PC-9 (cell line): ENCODE measurements at regions not wholly inside any gene's neighbourhood (a gene's known extent, or its start where the extent isn't known, plus 50 kb on each side); places are given as distances from the start of the nearest gene placed in this dataset.

Experiments
- CTCF ChIP-seq: fragments of 200-600 bp; sonication (generic); conservative IDR thresholded peaks from 2 replicates; pipeline ENCODE4 v1.6.1; 2017; ENCODE audit warnings: mixed run types, antibody characterized with exemption, mild to moderate bottlenecking, moderate library complexity
- EZH2 ChIP-seq: fragments of 200-600 bp; sonication (generic); IDR thresholded peaks from 2 replicates; pipeline ENCODE4 v1.8.0; 2017; ENCODE audit warnings: antibody characterized with exemption, low read depth

- TF ChIP-seq CTCF (no peak), EZH2 (no peak)
Observed at GRCh38 chr2:10196948-10197696, 74.6 kb downstream of the RRM2 start.
